ENCODE measurements at regions not wholly inside any gene's neighbourhood (a gene's known extent, or its start where the extent isn't known, plus 50 kb on each side); places are given as distances from the start of the nearest gene placed in this dataset.

- no peak overlapping the region for H3K4me3 Mint-ChIP-seq
- H3K36me3 Mint-ChIP-seq = peaks cover 10% of the 10 kb centered on the region
- no peak for DNase-seq
- H3K9me3 Mint-ChIP-seq = peaks cover 46% of the 10 kb centered on the region
- no peak overlapping the region for H3K27ac Mint-ChIP-seq
- H3K4me1 Mint-ChIP-seq = peaks cover 7% of the 10 kb centered on the region
- peaks cover 30% of the 10 kb centered on the region for H3K27me3 Mint-ChIP-seq
These were observed 81.4 kb upstream of the IL6 start for GRCh38 chr7:22645418-22646181.

DNA sequence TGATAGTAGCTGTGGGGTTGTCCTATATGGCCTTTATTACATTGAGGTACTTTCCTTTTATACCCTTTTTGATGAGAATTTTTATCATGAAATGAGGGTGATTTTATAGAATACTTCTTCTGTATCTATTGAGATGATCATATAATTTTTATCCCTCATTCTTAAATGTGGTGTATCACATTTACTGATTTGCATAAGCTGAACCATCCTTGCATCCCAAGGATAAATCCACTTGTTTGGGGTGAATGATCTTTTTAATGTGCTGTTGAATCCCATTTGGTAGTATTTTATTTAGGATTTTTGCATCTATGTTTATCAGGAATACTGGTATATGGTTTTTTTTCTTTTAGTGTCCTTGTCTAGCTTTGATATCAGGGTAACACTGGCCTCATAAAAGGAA lies 84.5 kb upstream of the IL6 start:
- H3K4me3 Mint-ChIP-seq = no peak overlapping the region
- H3K27me3 Mint-ChIP-seq = peaks cover 30% of the 10 kb centered on the region
- H3K4me1 Mint-ChIP-seq = peaks cover 10% of the 10 kb centered on the region
- H3K9me3 Mint-ChIP-seq = peaks cover 43% of the 10 kb centered on the region
- no peak for DNase-seq
- H3K27ac Mint-ChIP-seq = no peak overlapping the region
- H3K36me3 Mint-ChIP-seq = peaks cover 9% of the 10 kb centered on the region

GRCh38 chr7:22640269-22640668 lies 86.7 kb upstream of the IL6 start:
- peak; percentile 52 for DNase-seq
- Mint-ChIP-seq H3K4me1 (peaks cover 10% of the 10 kb centered on the region), H3K27ac (no peak overlapping the region), H3K9me3 (peaks cover 32% of the 10 kb centered on the region), H3K4me3 (no peak overlapping the region), H3K27me3 (peaks cover 29% of the 10 kb centered on the region), H3K36me3 (peaks cover 6% of the 10 kb centered on the region)

DNA sequence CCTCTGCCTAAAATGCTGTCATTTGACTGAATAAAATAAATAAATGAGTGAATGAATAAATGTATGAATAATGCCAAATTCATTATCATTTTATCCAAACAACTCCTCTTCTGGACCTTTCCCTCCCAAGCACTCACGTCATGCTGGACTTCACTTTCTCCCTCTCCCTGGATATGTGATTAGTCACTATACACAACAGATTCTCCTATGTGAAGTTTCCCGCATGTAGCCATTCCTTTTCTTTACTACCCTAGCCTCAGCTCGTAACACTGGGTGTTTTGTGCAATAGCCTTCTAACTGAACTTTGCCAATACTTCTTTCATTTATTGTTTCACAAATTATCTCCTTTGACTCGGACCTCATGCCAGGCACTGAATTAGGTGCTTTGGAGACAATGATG lies 87.6 kb upstream of the IL6 start:
- Mint-ChIP-seq H3K27ac (no peak overlapping the region), H3K36me3 (peaks cover 6% of the 10 kb centered on the region), H3K27me3 (peaks cover 37% of the 10 kb centered on the region), H3K4me1 (peaks cover 10% of the 10 kb centered on the region), H3K9me3 (peaks cover 32% of the 10 kb centered on the region), H3K4me3 (no peak overlapping the region)
- DNase-seq = no peak

DNA sequence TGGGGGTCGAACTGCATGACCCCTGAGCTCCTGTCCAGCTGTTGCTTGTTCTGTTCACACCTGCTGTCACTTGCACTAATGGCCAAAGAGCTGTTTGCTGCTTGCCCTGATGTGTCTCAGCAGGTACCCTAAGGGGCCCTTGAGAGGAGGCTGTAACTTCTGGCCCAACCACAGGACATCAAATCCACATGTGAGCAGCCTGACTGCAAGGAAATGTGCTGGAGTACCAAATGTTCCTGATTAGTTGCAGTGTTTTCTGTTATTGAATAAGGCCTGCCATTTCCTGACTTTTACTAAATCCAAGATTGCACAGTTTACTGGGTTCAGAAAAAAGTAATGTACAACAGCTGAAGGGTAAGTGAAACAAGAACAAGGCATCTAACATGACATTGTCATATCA lies 91.7 kb upstream of the IL6 start:
- Mint-ChIP-seq H3K9me3 (peaks cover 4% of the 10 kb centered on the region), H3K4me1 (peaks cover 2% of the 10 kb centered on the region), H3K4me3 (no peak overlapping the region), H3K27ac (no peak overlapping the region), H3K27me3 (peaks cover 50% of the 10 kb centered on the region), H3K36me3 (no peaks in the 10 kb centered on the region)
- DNase-seq = no peak

GRCh38 chr7:22633954-22634474 lies 93.0 kb upstream of the IL6 start:
- H3K4me3 Mint-ChIP-seq = no peak overlapping the region
- DNase-seq = no peak
- H3K27me3 Mint-ChIP-seq = peaks cover 47% of the 10 kb centered on the region
- no peak overlapping the region for H3K27ac Mint-ChIP-seq
- H3K4me1 Mint-ChIP-seq = no peaks in the 10 kb centered on the region
- H3K9me3 Mint-ChIP-seq = peaks cover under 1% of the 10 kb centered on the region
- no peaks in the 10 kb centered on the region for H3K36me3 Mint-ChIP-seq

- Mint-ChIP-seq H3K4me1 (no peaks in the 10 kb centered on the region), H3K36me3 (no peaks in the 10 kb centered on the region), H3K27me3 (peaks cover 46% of the 10 kb centered on the region), H3K4me3 (no peak overlapping the region), H3K27ac (no peak overlapping the region), H3K9me3 (no peaks in the 10 kb centered on the region)
- no peak for DNase-seq
These were observed 93.6 kb upstream of the IL6 start for GRCh38 chr7:22633286-22633953.

- Mint-ChIP-seq H3K4me1 (no peaks in the 10 kb centered on the region), H3K27ac (no peak overlapping the region), H3K9me3 (no peaks in the 10 kb centered on the region), H3K36me3 (no peaks in the 10 kb centered on the region), H3K27me3 (peaks cover 46% of the 10 kb centered on the region), H3K4me3 (no peak overlapping the region)
- DNase-seq = no peak
These were observed 94.3 kb upstream of the IL6 start for GRCh38 chr7:22632674-22633073.

GRCh38 chr7:22631730-22632129 lies 95.3 kb upstream of the IL6 start:
- H3K9me3 Mint-ChIP-seq = no peaks in the 10 kb centered on the region
- H3K27ac Mint-ChIP-seq = no peak overlapping the region
- H3K4me3 Mint-ChIP-seq = no peak overlapping the region
- H3K27me3 Mint-ChIP-seq = peaks cover 55% of the 10 kb centered on the region
- H3K36me3 Mint-ChIP-seq = no peaks in the 10 kb centered on the region
- no peak for DNase-seq
- no peaks in the 10 kb centered on the region for H3K4me1 Mint-ChIP-seq

DNA sequence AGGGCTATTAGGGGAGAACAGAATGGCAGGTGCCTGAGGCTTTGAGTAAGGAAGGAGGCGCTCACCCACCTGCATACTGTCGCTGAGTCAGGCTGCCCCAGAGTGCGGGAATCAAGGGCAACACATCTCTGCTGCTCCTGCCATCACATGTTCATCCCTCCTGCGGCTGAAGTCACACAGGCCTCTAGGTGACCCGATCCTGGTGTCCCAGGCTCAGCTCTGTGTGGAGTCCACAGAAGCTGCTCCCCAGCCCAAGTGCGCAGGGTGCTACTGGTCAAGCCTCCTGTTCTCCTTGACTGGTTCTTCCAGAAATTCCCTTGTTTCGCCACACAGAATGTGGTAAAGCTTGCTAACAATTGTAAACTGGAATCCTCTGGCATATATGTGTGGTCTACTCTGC lies 96.9 kb upstream of the IL6 start:
- Mint-ChIP-seq H3K4me3 (no peak overlapping the region), H3K27me3 (peaks cover 56% of the 10 kb centered on the region), H3K27ac (no peak overlapping the region), H3K4me1 (no peaks in the 10 kb centered on the region), H3K9me3 (no peaks in the 10 kb centered on the region), H3K36me3 (no peaks in the 10 kb centered on the region)
- DNase-seq = no peak

GRCh38 chr7:22629056-22629455 lies 97.9 kb upstream of the IL6 start:
- Mint-ChIP-seq H3K4me1 (no peaks in the 10 kb centered on the region), H3K4me3 (no peak overlapping the region), H3K27ac (no peak overlapping the region), H3K9me3 (no peaks in the 10 kb centered on the region), H3K36me3 (no peaks in the 10 kb centered on the region), H3K27me3 (peaks cover 53% of the 10 kb centered on the region)
- DNase-seq = no peak

GRCh38 chr7:22628112-22628511 lies 98.9 kb upstream of the IL6 start:
- no peaks in the 10 kb centered on the region for H3K9me3 Mint-ChIP-seq
- H3K4me3 Mint-ChIP-seq = no peak overlapping the region
- H3K27ac Mint-ChIP-seq = no peak overlapping the region
- peaks cover 50% of the 10 kb centered on the region for H3K27me3 Mint-ChIP-seq
- no peak for DNase-seq
- no peaks in the 10 kb centered on the region for H3K4me1 Mint-ChIP-seq
- no peaks in the 10 kb centered on the region for H3K36me3 Mint-ChIP-seq

DNA sequence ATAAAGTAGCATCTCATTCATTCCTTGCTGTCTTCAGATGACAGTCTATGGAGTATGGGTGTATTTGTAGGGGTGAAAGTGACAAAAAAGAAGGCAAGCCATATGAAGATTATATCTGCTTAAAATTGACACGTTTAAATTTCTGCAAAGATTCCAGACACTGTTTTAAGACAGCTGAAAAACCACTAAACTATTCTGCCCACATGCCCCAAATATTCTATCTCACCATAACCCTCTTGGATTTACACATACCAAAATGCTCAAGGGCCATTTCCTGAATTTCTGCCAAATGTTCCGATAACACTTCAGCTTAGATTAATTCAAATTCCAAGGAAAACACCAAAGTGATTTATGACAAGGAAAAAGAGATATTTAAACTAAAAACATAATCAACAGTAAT lies 99.9 kb upstream of the IL6 start:
- Mint-ChIP-seq H3K4me3 (no peak overlapping the region), H3K27me3 (peaks cover 47% of the 10 kb centered on the region), H3K9me3 (no peaks in the 10 kb centered on the region)

GRCh38 chr7:22625251-22625650 lies 101.7 kb upstream of the IL6 start:
- H3K27me3 Mint-ChIP-seq = peaks cover 39% of the 10 kb centered on the region
- H3K36me3 Mint-ChIP-seq = peaks cover under 1% of the 10 kb centered on the region
- H3K27ac Mint-ChIP-seq = no peak overlapping the region
- H3K4me3 Mint-ChIP-seq = no peak overlapping the region
- peaks cover 3% of the 10 kb centered on the region for H3K4me1 Mint-ChIP-seq
- H3K9me3 Mint-ChIP-seq = no peaks in the 10 kb centered on the region
- DNase-seq = no peak

More for the DNA sequence above, 99.9 kb upstream of the IL6 start:
- no peak overlapping the region for H3K27ac Mint-ChIP-seq
- peaks cover under 1% of the 10 kb centered on the region for H3K4me1 Mint-ChIP-seq
- no peaks in the 10 kb centered on the region for H3K36me3 Mint-ChIP-seq
- no peak for DNase-seq

- Mint-ChIP-seq H3K9me3 (no peaks in the 10 kb centered on the region), H3K27ac (no peak overlapping the region), H3K4me3 (no peak overlapping the region), H3K36me3 (peaks cover 2% of the 10 kb centered on the region), H3K27me3 (peaks cover 39% of the 10 kb centered on the region), H3K4me1 (peaks cover 3% of the 10 kb centered on the region)
- no peak for DNase-seq
These were observed 102.2 kb upstream of the IL6 start for GRCh38 chr7:22624781-22625180.

Data from activated naive CD8-positive, alpha-beta T cell treated with anti-CD3 and anti-CD28 coated beads for 36 hours (primary cell).